Right lung (tissue), 2 donors: ENCODE measurements at regions not wholly inside any gene's neighbourhood (a gene's known extent, or its start where the extent isn't known, plus 50 kb on each side); places are given as distances from the start of the nearest gene placed in this dataset.
A peak's percentile ranks its signal among the peaks of the same experiment; 100 is the strongest.
"Not testable (repeated sequence)": the region's sequence is repeated elsewhere in the genome, so short reads cannot be mapped to it uniquely, and the experiment has no call there.

ENCODE experiments used
- DNase-seq, 2 donors: peaks; one replicate each; pipeline ENCODE4 v3.0.0-alpha.2; 2013

- no peak for DNase-seq
Measured at GRCh38 chr4:55251896-55252295, 94.1 kb upstream of the SRD5A3 start.

GRCh38 chr4:55253948-55254593 is 92.0 kb upstream of the SRD5A3 start:
- no peak for DNase-seq

- DNase-seq = no peak
Measured at GRCh38 chr4:55255179-55255578, 90.9 kb upstream of the SRD5A3 start.

- no peak for DNase-seq
Measured at GRCh38 chr4:55256787-55257186, 89.3 kb upstream of the SRD5A3 start.

- no peak for DNase-seq
Measured at GRCh38 chr4:55258152-55258865, 87.7 kb upstream of the SRD5A3 start.

GRCh38 chr4:55259294-55259693 is 86.7 kb upstream of the SRD5A3 start:
- DNase-seq = no peak

- no peak for DNase-seq
Measured at GRCh38 chr4:55269470-55269869, 76.6 kb upstream of the SRD5A3 start.

GRCh38 chr4:55269995-55270394 is 76.0 kb upstream of the SRD5A3 start:
- DNase-seq = peak; percentile 20 to 51

- peak; percentile 40 to 42 for DNase-seq
Measured at GRCh38 chr4:55270481-55270880, 75.6 kb upstream of the SRD5A3 start.

GRCh38 chr4:55272102-55272501 is 73.9 kb upstream of the SRD5A3 start:
- no peak for DNase-seq

- no peak for DNase-seq
Measured at GRCh38 chr4:55272589-55272988, 73.5 kb upstream of the SRD5A3 start.

GRCh38 chr4:55277011-55277410 is 69.0 kb upstream of the SRD5A3 start:
- DNase-seq = no peak

GRCh38 chr4:55278316-55278715 is 67.7 kb upstream of the SRD5A3 start:
- DNase-seq = no peak

GRCh38 chr4:55280474-55280873 is 65.6 kb upstream of the SRD5A3 start:
- DNase-seq = not testable (repeated sequence)

- DNase-seq = not testable (repeated sequence)
Measured at GRCh38 chr4:55281118-55281683, 64.8 kb upstream of the SRD5A3 start.

GRCh38 chr4:55284331-55284730 is 61.7 kb upstream of the SRD5A3 start:
- no peak for DNase-seq

- DNase-seq = no peak
Measured at GRCh38 chr4:55291227-55291640, 54.8 kb upstream of the SRD5A3 start.

GRCh38 chr4:55296096-55296495 is 49.9 kb upstream of the SRD5A3 start:
- no peak for DNase-seq
